Heart left ventricle (tissue), 16 donors: ENCODE measurements at regions not wholly inside any gene's neighbourhood (a gene's known extent, or its start where the extent isn't known, plus 50 kb on each side); places are given as distances from the start of the nearest gene placed in this dataset.

ENCODE experiments used
- ATAC-seq, 4 donors: fragments of 200-7000 bp; cut with Tn5 transposase; one replicate each; pipeline ENCODE4 v1.9.1; 2020 to 2022; ENCODE audit warnings: moderate library complexity in 4 of 4, mild to moderate bottlenecking in 3 of 4, moderate number of reproducible peaks in 1 of 4
- DNase-seq, 5 donors: peaks; one replicate each; pipeline ENCODE4 v3.0.0-alpha.2; 2020
- H3K27ac ChIP-seq, 12 donors: fragments of 200-600 bp; sonication (generic) in 4 of 12; one replicate each; pipeline versions ENCODE4 v1.5.0 to v1.8.0; 2016 to 2022; ENCODE audit warnings: mild to moderate bottlenecking in 2 of 12
- H3K27me3 ChIP-seq, 9 donors: fragments of 200-600 bp; sonication (generic) in 2 of 9; one replicate each; pipeline versions ENCODE4 v1.5.1 to v1.8.0; 2016 to 2022; ENCODE audit warnings: mild to moderate bottlenecking in 3 of 9
- H3K36me3 ChIP-seq, 9 donors: fragments of 200-600 bp; sonication (generic) in 2 of 9; one replicate each; pipeline versions ENCODE4 v1.5.0 to v1.8.0; 2018 to 2022; ENCODE audit warnings: mild to moderate bottlenecking in 2 of 9
- H3K4me1 ChIP-seq, 12 donors: fragments of 200-600 bp; sonication (generic) in 4 of 12; one replicate each; pipeline versions ENCODE4 v1.5.0 to v1.8.0; 2016 to 2022; ENCODE audit warnings: mild to moderate bottlenecking in 3 of 12
- H3K4me3 ChIP-seq, 12 donors: fragments of 200-600 bp; sonication (generic) in 4 of 12; one replicate each; pipeline versions ENCODE4 v1.5.0 to v1.8.0; 2017 to 2022; ENCODE audit warnings: mild to moderate bottlenecking in 9 of 12, moderate library complexity in 4 of 12
- H3K9me3 ChIP-seq, 12 donors: fragments of 200-600 bp; sonication (generic) in 4 of 12; one replicate each; pipeline versions ENCODE4 v1.5.0 to v1.8.0; 2016 to 2022; ENCODE audit warnings: mild to moderate bottlenecking in 1 of 12
- POLR2A ChIP-seq, 2 donors: fragments of 450-650 bp; IDR thresholded peaks; one replicate each; pipeline ENCODE4 v1.6.1; 2017; ENCODE audit warnings: antibody characterized with exemption in 2 of 2, mild to moderate bottlenecking in 2 of 2, moderate library complexity in 2 of 2
- WGBS, 4 donors: extraction: QIAGEN DNeasy Blood & Tissue Kit in 2 of 4; methylation state at CpG; one replicate each; pipeline versions ENCODE4 v1.1.5 to v1.1.7; 2013 to 2018; 5-methylcytosine and 5-hydroxymethylcytosine counted together
- intact Hi-C, 10 donors: fragments of 100-400 bp; cut with DNase I; formaldehyde crosslinking; loops; one replicate each; pipeline versions ENCODE4 v1.11.1 to v1.14.2; 2022
- TF ChIP-seq, protein P1 (sequence below), 12 donors: fragments of 200-600 bp; sonication (generic) in 4 of 12; IDR thresholded peaks; one replicate each; pipeline versions ENCODE4 v1.5.0 to v1.8.0; 2018 to 2022; ENCODE audit warnings: antibody characterized with exemption in 12 of 12, mild to moderate bottlenecking in 5 of 12
- donor health status: ischemic (EF 13 %, LVEDD 7.1; RV severe dilation, severe dysfunction).
- donor health status: healthy with polysubstance abuse.
- donor health status: DM: no; HTN: yes; CAD: no.
- donor health status: DM: no; HTN: no; CAD: no.
- donor health status: ischemic (EF 25% LVEDD 6.9; RV normal size, moderate dysfunction).
- donor health status: ischemic (EF 25% LVEDD 5.7; RV mildly dilated, moderate dysfunction).
- donor health status: healthy.
- donor health status: DM: yes; HTN: yes; CAD: no.
- donor health status: ischemic (EF 35%, LVEDD 5.7; RV mildly dilated, moderate dysfunction).
- donor health status: nonischemic (EF 11% LVEDD 7.7; RV severe dilation, severe dysfunction).
- donor health status: DM: yes; HTN: yes; CAD: no.
- donor health status: PGD.
- donor health status: ischemic (EF 29% LVEDD 5.4; RV normal size, mild dysfunction).
- donor health status: nonischemic (EF 23%, LVEDD 6.1; RV moderate dilation, normal function).

DNA sequence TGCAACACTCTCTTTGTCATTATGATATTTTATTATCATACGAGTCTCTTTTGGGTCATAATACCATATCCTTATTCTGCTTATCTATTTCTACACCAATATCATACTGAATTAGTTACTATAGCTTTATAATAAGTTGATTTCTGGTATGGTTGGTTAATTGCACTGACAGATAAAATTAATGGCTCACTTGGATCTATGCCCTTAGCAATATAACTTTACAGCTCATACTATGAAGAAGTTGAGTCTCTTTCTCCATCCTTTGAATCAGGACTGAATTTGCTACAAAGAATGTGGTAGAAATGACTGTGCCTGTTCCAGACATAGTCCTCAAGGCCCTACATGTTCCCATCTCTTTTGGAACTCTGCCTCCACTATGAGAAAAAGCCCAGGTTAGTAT lies 139.7 kb upstream of the DYRK2 start:
- intact Hi-C loops, result no loop called here

DNA sequence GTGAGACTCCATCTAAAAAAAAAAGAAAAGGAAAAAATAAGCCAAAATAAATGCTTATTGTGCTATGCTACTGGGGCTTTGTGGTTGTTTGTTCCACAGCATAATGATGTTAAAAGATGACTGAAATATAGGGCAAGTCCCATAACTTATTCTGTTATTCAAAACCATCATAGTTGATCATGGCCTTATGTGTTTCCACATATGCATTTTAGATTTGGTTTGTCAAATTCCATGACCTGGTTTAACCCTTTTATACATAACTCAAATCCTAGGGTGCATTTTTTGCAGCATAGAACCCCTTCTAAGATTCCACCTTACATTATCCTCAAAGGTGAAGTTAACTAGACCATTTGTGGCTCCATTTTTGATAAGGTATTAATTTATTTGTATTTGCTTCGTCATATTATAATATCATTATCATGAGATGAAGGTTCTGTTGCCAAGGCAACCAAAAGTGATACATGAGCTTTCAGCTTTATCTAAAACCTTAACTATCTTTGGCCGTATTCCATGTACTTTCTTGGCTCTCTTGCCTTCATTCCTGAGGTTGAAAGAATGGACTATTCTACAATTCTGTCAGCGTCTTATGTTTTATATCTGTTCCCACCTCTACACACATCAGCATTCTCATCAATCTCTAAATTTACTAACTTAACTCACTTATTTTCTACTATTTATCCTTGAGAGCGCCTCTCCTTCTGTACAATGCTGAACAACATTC lies 138.7 kb upstream of the DYRK2 start:
- no peak for DNase-seq
- no peak for ATAC-seq
- WGBS, 4 donors, result 52 to 70% (median 60%) methylated on average over 4 of the region's 4 CpGs
- Histone ChIP-seq H3K27me3 (no peaks in the 10 kb centered on the region), H3K27ac (no peak overlapping the region), H3K36me3 (no peaks in the 10 kb centered on the region), H3K4me1 (peaks cover 0 to 7% (median 0%) of the 10 kb centered on the region in 12 donors), H3K9me3 (no peaks in the 10 kb centered on the region), H3K4me3 (no peak overlapping the region)
- TF ChIP-seq, protein P1, sequence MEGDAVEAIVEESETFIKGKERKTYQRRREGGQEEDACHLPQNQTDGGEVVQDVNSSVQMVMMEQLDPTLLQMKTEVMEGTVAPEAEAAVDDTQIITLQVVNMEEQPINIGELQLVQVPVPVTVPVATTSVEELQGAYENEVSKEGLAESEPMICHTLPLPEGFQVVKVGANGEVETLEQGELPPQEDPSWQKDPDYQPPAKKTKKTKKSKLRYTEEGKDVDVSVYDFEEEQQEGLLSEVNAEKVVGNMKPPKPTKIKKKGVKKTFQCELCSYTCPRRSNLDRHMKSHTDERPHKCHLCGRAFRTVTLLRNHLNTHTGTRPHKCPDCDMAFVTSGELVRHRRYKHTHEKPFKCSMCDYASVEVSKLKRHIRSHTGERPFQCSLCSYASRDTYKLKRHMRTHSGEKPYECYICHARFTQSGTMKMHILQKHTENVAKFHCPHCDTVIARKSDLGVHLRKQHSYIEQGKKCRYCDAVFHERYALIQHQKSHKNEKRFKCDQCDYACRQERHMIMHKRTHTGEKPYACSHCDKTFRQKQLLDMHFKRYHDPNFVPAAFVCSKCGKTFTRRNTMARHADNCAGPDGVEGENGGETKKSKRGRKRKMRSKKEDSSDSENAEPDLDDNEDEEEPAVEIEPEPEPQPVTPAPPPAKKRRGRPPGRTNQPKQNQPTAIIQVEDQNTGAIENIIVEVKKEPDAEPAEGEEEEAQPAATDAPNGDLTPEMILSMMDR (IDR thresholded peaks at IDR 0.05), result no peak
- TF ChIP-seq POLR2A (IDR thresholded peaks at IDR 0.05), result no peak
- intact Hi-C loops, result no loop called here

More for the DNA sequence above, 139.7 kb upstream of the DYRK2 start:
- H3K27me3 ChIP-seq, result no peaks in the 10 kb centered on the region
- no peaks in the 10 kb centered on the region for H3K36me3 ChIP-seq
- no peaks in the 10 kb centered on the region for H3K9me3 ChIP-seq
- H3K27ac ChIP-seq, result no peak overlapping the region
- TF ChIP-seq, protein P1 (IDR thresholded peaks at IDR 0.05), result no peak
- no peak for TF ChIP-seq POLR2A (IDR thresholded peaks at IDR 0.05)
- no peak overlapping the region for H3K4me3 ChIP-seq
- ATAC-seq (no peak), DNase-seq (no peak)
- peaks cover 0 to 7% (median 0%) of the 10 kb centered on the region in 12 donors for H3K4me1 ChIP-seq
- 96 to 98% (median 97%) methylated on average over 1 of the region's 1 CpG for WGBS, 4 donors

DNA sequence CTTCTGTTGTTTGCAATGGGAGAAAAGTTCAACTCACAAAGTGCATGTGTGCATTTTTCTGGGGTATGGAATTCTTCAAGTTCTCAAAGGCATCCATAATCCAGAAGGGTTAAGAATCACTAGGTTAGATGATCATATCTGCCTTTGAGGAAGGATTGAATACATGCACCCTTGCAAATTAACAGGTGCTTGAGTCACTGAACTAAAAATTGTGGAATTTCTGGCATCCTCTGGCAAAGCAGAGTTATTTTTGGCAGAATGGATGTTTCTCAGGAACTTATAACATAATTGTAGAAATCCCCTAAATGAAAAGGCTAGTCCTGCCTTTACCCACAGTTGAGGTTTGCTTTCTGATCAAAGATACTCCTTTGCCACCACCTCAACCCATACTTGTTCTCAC lies 136.5 kb upstream of the DYRK2 start:
- intact Hi-C loops, result no loop called here
- DNase-seq, result no peak
- no peak overlapping the region for H3K4me3 ChIP-seq
- no peaks in the 10 kb centered on the region for H3K36me3 ChIP-seq
- ATAC-seq, result no peak
- TF ChIP-seq POLR2A (IDR thresholded peaks at IDR 0.05), result no peak
- TF ChIP-seq, protein P1 (IDR thresholded peaks at IDR 0.05), result no peak
- H3K27ac ChIP-seq, result no peak overlapping the region
- no peaks in the 10 kb centered on the region for H3K9me3 ChIP-seq
- no peaks in the 10 kb centered on the region for H3K27me3 ChIP-seq
- peaks cover 0 to 19% (median 0%) of the 10 kb centered on the region in 12 donors for H3K4me1 ChIP-seq

DNA sequence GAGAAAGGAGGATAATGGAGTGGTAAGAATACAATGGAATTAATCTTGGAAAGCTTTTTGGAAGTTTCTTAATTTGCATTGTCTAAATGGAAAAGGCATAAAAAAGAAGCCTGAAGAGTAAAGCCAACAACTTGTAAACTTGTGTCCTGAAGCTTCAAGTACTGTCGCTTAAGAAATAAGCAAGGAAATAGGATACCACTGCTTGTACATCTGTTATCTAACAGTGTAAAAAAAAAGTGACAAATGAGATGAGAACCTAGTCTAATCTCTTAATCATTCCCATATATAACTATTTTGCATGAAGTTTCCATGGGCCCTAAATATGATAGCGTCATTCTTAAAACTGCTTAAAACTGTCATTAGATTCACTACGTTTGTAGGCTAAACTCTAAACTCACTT lies 134.0 kb upstream of the DYRK2 start:
- H3K9me3 ChIP-seq, result no peaks in the 10 kb centered on the region
- H3K27ac ChIP-seq, result no peak overlapping the region
- TF ChIP-seq, protein P1 (IDR thresholded peaks at IDR 0.05), result no peak
- no peak for TF ChIP-seq POLR2A (IDR thresholded peaks at IDR 0.05)
- DNase-seq, result no peak
- no peak for ATAC-seq
- intact Hi-C loops, result no loop called here
- peak overlapping the region in 1 of 12 donors; percentile 23 for H3K4me3 ChIP-seq
- no peaks in the 10 kb centered on the region for H3K36me3 ChIP-seq
- 87 to 94% (median 91%) methylated on average over 3 of the region's 3 CpGs for WGBS, 4 donors
- no peaks in the 10 kb centered on the region for H3K27me3 ChIP-seq
- H3K4me1 ChIP-seq, result peaks cover 0 to 22% (median 0%) of the 10 kb centered on the region in 12 donors
